GM12892 (cell line): ENCODE measurements at regions not wholly inside any gene's neighbourhood (a gene's known extent, or its start where the extent isn't known, plus 50 kb on each side); places are given as distances from the start of the nearest gene placed in this dataset.

Source experiments
- POLR2A ChIP-seq: IDR thresholded peaks from 2 replicates; pipeline ENCODE4 v1.6.1; 2011; ENCODE audit warnings: low read depth, low read length, control low read depth
- POLR2AphosphoS5 ChIP-seq: IDR thresholded peaks from 2 replicates; pipeline ENCODE4 v1.6.1; 2011; ENCODE audit warnings: low read depth, low read length, control low read depth

DNA sequence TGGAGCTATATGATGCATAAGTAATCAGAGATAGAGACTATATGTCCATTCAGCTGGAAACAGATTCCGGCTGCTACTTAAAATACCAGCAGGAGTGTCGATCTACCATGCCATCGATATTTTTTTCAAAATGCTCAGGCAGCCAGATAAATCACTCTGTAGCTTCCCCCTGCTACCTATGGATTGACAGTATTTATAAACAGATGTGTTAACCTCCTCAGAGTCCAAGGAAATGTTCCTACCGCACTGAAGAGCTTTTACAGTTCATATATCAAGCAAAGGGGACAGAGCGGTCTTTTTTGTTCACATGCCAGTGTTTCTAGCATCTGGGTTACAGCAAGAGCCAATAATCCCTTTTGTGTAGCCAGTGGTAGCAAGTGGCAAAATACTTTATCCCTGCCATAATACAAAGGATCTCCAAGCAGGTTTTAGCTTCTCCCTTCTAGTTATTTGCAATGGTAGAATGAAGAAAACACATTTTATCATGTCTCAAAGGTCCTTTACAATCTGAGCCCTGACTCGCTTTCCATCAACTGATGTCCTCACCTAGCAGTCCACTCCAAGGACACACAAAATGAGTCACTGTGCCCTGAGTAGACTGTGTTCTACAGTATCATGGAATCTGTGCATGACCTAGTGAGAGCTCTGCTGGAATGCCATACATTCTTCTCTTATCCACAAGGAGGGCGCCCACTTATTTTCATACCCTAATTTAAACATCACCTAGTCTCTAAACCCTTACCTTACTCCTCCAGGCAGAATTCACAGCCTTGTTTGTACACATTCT, 507.0 kb downstream of the TBL1XR1 start:
- TF ChIP-seq POLR2A (no peak), POLR2AphosphoS5 (no peak)
